ENCODE measurements at regions not wholly inside any gene's neighbourhood (a gene's known extent, or its start where the extent isn't known, plus 50 kb on each side); places are given as distances from the start of the nearest gene placed in this dataset.

DNA sequence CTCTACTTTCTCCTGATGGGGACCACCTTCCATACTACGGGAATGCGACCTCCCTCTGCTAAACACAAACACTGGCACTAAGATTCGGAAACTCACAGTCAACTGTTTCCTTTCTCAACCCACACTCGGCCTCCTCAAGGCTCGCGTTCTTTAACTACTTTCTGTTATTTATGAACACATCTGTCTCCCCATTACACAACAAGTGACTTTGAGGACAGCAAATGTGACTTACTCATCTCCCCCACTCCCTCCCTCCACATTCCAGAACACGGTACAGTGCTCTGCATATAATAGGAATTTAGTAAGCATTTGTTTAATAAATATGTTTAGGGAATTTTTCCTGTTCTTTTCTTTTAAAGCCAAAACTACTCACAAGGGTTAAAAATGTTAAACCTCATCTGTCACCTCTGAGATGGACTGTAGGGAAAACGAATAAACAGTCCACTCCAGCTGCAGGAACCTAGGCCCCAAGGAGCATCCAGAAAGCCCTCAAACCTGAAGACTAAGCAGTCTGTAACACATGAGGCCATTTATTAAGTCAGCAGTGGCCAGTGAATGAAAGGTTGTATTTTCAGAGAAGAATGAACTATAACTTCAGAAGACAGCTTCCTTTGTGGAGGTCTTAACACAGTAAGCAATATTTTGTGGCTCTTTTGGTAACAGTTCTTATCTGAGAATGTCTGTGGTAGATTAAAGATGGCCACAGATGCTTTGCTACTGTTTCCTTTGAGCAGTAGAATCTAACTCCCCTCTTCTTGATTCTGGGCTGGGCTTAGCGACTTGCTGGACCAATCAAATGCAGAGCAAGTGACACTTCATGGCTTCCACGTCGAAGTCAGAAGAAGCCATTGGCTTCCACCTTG, 209.6 kb upstream of the DTNBP1 start (continued):
- TF ChIP-seq ELF1 (IDR thresholded peaks at IDR 0.05; ENCODE audit: borderline replicate concordance, low read depth) (no peak), EGR1 (IDR thresholded peaks at IDR 0.05; ENCODE audit: low read depth) (no peak), FOSL1 (IDR thresholded peaks at IDR 0.05; ENCODE audit: low read depth) (no peak)
- TF ChIP-seq, protein P1, sequence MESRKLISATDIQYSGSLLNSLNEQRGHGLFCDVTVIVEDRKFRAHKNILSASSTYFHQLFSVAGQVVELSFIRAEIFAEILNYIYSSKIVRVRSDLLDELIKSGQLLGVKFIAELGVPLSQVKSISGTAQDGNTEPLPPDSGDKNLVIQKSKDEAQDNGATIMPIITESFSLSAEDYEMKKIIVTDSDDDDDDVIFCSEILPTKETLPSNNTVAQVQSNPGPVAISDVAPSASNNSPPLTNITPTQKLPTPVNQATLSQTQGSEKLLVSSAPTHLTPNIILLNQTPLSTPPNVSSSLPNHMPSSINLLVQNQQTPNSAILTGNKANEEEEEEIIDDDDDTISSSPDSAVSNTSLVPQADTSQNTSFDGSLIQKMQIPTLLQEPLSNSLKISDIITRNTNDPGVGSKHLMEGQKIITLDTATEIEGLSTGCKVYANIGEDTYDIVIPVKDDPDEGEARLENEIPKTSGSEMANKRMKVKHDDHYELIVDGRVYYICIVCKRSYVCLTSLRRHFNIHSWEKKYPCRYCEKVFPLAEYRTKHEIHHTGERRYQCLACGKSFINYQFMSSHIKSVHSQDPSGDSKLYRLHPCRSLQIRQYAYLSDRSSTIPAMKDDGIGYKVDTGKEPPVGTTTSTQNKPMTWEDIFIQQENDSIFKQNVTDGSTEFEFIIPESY (IDR thresholded peaks at IDR 0.05; ENCODE audit: extremely low read depth, insufficient replicate concordance, low read length) = no peak

DNA sequence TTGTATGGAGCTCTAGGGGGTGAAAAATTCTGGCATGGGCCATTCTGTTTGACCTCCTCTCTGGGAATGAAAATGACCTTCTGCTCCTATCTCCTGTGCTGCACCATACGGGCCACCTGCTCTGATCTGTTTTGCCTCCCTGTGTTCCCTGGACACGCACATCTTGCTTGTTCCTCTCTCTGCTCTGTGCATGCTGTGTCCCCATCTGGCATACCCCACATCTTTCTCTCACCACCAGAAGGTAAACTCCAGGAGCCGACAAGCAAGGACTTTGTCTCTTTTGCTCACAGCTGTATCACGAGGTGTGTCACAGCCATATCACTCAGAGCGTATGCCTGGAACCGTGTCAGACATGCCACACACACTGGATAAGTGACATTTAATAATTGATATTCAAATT, 208.4 kb upstream of the DTNBP1 start:
- ChIA-PET POLR2A (no interaction called here), RAD21 (ENCODE audit: low non-redundant PET in 1 of 2, low total read pairs in 2 of 2, uncharacterized antibody in 2 of 2, unreplicated experiment in 2 of 2) (no interaction called here), CTCF (no interaction called here)
- H3K79me2 ChIP-seq (ENCODE audit: insufficient read depth, low read length) = no peaks in the 10 kb centered on the region
- H4K20me1 ChIP-seq (ENCODE audit: insufficient read depth) = no peaks in the 10 kb centered on the region
- no peak overlapping the region for H3K9ac ChIP-seq (ENCODE audit: low read length)
- no peaks in the 10 kb centered on the region for H3K9me3 ChIP-seq (ENCODE audit: control insufficient read depth in 1 of 2, insufficient read depth in 1 of 2, low read depth in 1 of 2, low read length in 2 of 2)
- no peak overlapping the region for H3K4me2 ChIP-seq (ENCODE audit: low read length)
- no peak overlapping the region for H3K27ac ChIP-seq (ENCODE audit: low read depth, low read length)
- ATAC-seq = no peak
- peaks cover 4% of the 10 kb centered on the region; the same call in 1 of the 2 replicates for H3K27me3 ChIP-seq (ENCODE audit: insufficient read depth, low read length)
- DNase-seq (ENCODE audit: low read depth, low spot score) = no peak
- BruUV-seq (replicated peaks) = no TSS peak
- H3K4me3 ChIP-seq (replicated peaks in 1 of 2; ENCODE audit: low read depth in 1 of 2, low read length in 2 of 2) = no peak overlapping the region
- H2AFZ ChIP-seq (ENCODE audit: low read depth, low read length, poor library complexity, severe bottlenecking) = no peak overlapping the region
- intact Hi-C loops (cut with micrococcal nuclease) = no loop called here
- TF ChIP-seq, protein P2, sequence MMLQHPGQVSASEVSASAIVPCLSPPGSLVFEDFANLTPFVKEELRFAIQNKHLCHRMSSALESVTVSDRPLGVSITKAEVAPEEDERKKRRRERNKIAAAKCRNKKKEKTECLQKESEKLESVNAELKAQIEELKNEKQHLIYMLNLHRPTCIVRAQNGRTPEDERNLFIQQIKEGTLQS (IDR thresholded peaks at IDR 0.05) = no peak
- TF ChIP-seq RAD21 (IDR thresholded peaks at IDR 0.05; ENCODE audit: low read depth) (no peak), FOSL1 (IDR thresholded peaks at IDR 0.05; ENCODE audit: low read depth) (no peak), YY1 (IDR thresholded peaks at IDR 0.05; ENCODE audit: extremely low read depth, insufficient replicate concordance, low read depth, low read length) (no peak), SP1 (IDR thresholded peaks at IDR 0.05; ENCODE audit: low read depth) (no peak)
- H3K4me1 ChIP-seq (ENCODE audit: control insufficient read depth in 1 of 2, insufficient read depth in 2 of 2, low read length in 2 of 2) = no peaks in the 10 kb centered on the region
- no peaks in the 10 kb centered on the region for H3K9me2 ChIP-seq (ENCODE audit: insufficient read depth)
- H3K36me3 ChIP-seq (ENCODE audit: control insufficient read depth in 1 of 2, insufficient read depth in 2 of 2, low read length in 2 of 2) = no peaks in the 10 kb centered on the region
